HG02759 (cell line): ENCODE measurements at regions not wholly inside any gene's neighbourhood (a gene's known extent, or its start where the extent isn't known, plus 50 kb on each side); places are given as distances from the start of the nearest gene placed in this dataset.

Experiments
- ATAC-seq: cut with Tn5 transposase; IDR thresholded peaks from one replicate; pipeline ENCODE4 v1.9.1; 2021; ENCODE audit warnings: mild to moderate bottlenecking, moderate library complexity; ENCODE audit not compliant: unreplicated experiment

DNA sequence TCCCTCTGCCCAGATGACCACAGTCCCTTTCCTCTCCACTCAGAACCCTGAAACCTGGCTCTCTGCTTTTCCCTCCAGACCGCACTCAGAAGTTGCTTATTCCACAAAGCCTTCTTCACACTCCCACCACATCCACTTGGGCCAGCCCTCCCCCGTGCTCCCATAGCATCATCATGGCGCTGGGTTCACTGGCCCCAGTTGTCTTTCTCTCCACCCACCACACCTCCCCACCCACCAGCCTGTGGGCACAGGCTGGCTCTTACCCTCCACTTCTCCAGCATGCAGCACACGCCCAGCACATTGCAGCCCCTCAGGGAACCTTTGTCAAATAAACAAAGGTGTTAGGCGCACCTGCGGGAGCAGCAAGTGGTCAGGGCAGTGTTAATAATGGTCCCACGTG lies 130.0 kb downstream of the KATNIP start:
- ATAC-seq = no peak

DNA sequence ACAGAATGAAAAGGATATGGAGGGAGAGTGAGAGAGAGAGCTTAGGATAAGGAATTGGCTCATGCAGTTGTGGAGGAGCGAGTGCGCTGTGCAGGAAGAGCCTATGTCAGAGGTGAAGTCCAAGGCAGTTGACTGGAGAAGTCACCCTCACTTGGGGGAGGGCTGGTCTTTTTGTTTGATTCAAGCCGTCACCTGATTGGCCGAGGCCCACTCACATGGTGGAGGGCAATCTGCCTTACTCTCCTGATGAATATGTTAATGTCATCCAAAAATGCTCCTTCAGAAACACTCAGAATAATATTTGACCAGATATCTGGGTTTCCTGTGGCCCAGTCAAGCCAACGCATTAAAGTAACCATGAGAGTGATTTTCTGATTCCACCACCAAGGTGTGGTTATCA lies 131.7 kb downstream of the KATNIP start:
- no peak for ATAC-seq

DNA sequence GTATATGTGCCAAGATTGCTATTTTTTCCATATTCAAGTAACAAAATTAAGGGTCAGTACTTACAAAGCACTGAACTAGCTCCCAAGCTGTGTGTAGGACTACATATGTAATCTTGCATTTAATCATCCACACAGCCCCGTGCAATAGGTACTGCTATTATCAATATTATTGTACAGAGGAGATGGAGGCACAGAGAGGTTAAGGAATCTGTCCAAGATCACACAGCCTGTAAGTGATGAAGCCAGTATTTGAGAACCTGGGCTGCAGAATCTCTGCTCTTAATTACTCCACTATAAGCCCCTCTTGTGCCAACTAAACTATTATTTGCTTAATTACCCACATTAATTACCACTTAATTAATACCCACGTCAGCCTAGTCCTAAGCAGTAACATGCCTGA lies 134.1 kb downstream of the KATNIP start:
- no peak for ATAC-seq

DNA sequence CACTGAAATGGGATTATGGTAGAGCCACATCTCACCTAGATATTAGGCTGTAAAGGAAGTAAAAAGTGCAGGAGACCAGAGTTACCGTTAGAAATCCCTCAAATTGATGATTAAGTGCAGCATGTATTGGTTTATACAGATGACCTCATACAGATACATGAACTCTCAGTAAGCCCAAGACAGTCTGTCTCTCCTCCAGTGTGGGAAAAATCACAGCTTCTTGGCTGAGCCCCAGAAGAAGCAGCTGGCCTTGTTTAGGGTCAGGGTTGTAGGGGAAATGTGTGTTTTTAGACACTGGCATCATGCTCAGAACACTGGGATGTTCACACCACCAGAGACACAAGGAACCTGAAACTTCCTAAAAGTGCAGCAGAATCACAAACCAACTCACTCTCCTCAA lies 135.9 kb downstream of the KATNIP start:
- ATAC-seq = no peak

DNA sequence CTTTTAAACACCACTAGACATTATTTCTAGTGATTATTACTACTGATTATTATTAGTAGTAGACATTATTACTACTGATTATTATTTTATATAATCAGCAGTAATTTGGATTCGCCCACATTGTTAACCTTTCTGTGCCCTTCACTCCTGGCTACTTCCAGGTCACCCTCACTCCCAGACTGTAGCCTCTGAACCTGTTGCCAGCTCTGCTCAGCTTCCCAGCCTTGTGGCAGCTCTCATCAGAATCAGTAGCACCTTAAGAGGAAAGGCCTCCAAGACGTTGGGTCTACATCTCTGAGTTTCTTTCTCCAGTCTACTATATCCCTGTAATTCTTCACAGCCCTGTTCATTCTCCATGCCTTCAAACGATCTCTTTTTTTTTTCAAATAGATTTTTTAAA lies 137.0 kb downstream of the KATNIP start:
- ATAC-seq = no peak

DNA sequence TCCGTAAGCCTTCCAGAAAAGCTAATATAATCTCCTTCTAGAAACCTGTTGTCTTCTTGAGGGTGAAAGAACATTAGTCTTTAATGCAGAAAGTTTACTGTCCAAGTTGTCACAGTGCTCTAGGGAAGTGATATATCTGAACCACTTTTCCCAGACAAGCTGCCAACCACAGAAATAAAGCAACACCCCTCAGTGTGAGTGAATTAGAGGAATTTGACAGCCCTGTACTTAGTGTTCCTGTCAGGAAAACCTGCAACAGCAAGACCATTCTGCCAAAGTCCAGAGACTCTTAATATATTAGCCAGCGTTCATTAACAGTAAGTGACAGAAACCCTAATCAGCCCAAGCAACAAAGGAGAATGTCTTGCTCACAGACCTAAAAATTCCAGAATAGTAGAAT lies 137.7 kb downstream of the KATNIP start:
- ATAC-seq = no peak

DNA sequence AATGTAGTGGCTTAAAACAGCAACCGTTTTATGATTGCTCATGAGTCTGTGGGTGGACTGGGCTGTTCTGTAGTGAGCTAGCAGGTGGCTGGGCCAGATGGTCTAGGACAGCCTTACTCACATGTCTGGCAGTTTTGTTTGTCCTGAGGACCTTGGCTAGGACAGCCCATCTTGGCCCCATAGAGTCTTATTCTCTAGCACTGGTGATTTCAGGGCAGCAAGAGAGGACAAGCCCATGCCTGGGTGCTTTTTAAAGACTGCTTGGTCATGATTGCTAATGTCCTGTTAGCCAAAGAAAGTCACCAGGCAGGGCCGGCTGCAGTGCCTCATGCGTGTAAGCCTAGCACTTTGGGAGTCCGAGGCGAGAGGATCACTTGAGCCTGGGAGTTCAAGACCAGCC lies 139.8 kb downstream of the KATNIP start:
- ATAC-seq = no peak

DNA sequence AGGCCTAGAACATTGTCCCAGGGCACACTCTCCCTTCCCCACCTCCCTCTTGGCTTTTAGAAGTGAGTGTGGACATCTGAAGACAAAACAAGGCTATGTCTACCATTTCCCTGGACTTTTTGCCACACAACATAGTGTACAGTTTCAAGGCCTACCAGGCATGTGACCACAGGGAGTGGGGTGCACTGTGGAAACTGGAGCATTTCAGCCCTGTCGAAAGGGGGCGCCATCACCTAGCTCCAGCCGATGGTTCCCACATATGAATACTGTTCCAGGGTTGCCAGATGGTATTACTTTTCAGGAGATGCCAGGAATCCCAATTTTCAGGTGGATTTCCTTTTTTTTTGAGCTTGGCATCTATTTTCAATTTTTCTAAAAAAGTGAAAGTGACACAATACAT lies 140.7 kb downstream of the KATNIP start:
- no peak for ATAC-seq

DNA sequence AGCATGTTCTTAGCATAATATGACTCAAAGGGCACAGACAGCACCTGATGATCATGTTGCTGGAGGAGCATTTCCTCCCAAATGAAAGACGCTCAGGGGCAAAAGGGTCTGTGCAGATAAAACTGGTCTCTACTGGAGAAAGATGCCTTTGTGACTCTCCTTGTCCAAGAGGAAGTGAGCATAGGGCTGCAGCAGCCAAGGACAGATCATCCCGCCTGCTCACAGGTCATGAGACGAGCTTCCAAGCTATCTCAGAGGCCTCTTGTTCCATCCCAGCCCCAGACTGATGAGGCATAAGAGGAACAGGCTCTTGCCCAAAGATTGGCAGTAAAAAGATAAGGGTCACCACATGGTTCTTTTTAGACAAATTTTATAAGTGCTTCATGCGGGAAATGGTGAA lies 141.8 kb downstream of the KATNIP start:
- ATAC-seq = no peak

DNA sequence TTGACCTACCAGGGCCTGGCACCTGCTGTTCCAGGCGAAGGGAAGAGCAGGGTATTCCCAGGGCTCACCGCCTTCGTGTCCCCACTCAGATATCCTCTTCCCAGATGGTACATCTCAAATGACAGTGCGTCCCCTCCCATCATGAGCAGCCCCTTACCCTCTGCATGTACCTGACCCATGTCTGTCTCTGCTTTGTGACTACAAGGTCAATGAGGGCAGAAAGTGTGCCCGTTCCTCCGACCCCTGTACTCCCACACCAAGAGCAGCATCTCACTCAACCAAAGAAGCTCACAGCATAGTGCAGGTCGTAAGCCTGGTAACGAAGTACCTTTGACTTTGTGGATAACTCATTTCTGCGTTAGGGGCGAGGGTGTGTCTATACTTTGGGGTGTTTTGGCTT lies 142.6 kb downstream of the KATNIP start:
- ATAC-seq = no peak

DNA sequence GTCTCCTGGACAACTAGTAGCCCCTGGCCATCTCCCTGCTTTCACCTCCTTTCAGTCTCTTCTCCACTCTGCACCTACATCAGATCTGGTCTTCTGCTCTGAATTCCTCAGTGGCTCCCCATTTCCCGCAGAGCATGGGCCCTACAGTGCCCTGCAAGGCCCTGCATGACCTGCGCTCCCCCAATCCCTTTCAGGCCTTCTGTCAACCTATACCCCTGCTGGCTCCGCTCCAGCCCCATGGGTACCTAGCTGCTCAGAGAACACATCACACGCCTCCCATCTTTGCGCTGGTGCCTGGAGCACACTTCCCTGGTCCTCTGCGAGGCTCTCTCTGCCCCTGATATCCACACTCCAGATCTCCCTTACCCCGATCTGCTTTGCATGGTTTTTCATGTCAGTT lies 145.2 kb downstream of the KATNIP start:
- ATAC-seq = no peak

DNA sequence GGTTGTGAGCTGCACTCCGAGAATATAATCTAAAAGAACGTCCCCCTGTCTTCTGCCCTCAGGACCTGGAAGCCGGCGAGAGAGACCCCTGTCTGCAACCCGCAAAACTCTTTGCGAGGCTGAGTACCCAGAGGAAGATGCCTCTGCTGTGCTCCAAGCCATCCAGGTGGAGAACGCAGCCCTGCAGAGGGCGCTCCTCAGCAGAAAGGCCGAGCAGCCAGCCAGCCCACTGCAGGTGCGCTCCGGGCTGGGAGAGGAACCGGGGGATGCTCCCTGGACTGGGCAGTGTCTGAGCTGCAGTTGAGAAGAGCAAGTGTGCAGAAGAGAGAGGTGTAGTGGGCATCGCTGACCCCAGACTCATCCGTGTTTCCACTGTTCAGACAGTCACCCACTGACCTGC lies 148.3 kb downstream of the KATNIP start:
- ATAC-seq = no peak

DNA sequence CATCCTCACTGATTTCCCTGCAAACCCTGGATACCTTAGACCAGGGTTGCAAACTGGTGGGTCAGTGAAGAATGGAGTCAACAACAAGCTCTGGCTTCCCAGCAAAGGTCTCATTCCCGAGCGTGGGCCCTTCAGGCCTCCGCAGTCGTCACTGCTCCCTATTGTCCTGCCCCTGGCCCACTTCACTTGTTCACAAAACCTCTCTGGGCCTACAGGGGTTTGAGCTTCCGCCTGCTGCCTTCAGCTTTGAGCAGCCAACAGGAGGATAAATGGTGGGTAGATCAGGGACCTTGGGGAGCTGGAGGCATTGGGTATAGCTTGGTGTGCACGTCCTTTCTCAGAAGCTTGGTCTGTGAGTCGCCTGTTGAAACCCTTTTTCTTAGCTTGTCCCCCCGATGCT lies 148.8 kb downstream of the KATNIP start:
- no peak for ATAC-seq

DNA sequence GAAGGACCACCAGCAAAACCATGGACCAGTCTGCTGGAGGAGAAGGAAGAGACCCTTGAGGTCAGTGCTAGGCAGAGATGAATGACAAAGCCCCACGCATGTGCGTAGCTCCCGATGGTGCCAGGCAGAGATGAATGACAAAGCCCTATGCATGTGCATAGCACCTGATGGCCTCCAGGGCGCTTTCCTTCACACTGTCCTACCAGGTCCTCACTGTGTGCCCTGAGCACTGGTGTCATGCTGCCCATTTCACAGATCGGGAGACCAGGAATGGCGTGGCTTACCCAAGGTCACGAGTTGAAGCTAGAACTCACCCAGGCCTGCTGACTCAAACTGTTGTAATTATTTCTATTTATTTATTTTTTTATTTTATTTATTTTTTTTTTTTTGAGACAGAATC lies 149.6 kb downstream of the KATNIP start:
- no peak for ATAC-seq

DNA sequence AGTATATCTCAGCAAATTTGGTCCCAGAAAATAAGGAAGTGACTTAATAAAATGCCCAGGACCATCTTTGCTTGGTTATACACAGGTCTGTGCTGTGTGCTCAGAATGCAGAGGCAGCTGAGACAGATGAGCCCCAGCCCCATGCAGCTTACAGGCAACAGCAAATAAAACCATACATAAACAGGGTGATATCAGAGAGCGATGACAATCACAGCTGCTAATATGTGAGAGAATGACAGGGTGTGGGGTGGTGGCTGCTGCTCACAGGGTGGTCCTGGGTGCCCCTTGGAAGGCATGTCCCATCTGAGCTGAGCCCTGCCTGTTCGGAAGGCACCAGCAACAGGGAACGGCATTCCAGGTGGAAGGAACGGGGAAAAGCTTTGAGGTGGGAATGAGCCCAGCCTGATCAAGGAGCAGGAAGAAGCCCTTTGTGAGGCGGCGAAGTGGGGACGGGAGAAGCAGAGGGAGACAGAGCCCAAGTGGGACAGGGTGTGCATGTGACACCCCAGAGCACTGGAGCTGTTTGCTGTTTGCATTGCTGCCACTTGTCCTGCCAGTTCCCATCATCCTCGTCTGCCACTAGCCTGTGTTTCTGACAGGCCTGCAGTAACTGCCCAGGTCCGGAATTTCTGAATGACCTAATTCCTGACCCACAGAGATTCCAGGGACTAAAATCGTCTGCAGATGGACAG lies 150.5 kb downstream of the KATNIP start:
- no peak for ATAC-seq

DNA sequence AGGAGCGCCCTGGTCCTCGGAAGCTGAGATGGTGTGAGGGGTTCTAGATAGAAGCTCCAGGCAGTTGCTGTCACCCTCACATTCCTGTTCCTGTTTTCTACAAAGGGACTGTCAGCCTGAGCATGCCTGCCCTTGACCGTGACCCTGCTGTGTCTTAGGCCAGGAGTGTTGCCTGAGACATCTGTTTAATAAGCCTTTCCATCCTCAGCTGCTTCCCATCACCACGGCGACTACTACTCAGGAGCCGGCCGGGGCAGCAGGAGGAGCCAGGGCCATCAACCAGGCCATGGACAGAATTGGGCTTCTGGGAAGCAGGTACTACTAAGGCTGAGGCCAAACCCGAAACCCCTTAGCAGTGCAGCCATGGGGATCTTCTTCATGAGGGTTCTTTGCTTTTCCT lies 151.4 kb downstream of the KATNIP start:
- no peak for ATAC-seq

DNA sequence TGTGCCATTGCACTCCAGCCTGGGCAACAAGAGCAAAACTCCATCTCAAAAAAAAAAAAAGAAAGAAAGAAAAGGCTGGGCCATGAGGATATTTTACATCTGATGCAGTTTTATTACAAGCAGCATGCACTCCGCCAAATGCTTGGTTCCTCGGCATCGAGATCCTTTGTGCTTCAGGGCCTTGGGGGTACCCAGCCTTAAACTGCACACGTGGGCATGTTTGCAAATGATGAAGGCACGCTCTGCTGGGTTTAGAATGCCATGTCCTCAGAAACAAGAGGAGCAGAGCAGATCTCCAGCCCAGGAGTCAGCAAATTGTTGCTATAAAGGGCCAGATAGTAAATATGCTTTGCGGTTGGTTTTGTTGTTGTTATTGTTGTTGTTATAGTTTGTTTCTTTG lies 153.2 kb downstream of the KATNIP start:
- no peak for ATAC-seq

DNA sequence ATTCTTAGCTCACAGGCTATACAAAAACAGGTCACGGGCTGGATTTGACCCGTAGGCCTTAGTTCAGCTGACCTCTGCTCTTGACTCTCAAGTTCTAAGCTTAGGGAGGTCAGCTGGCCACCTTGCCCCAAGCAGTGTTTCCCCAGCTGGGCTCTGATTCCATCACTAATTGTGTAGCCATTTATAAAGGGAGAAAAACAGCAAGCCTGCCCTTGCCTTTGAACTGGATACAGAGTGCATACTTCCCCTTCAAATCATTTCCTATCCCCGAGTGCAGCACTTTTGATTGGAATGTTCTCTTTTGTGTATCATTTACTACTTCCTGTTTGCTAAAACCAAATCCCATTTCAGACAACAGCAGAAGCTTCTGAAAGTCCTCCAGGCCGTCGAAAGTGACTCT lies 153.6 kb downstream of the KATNIP start:
- no peak for ATAC-seq

DNA sequence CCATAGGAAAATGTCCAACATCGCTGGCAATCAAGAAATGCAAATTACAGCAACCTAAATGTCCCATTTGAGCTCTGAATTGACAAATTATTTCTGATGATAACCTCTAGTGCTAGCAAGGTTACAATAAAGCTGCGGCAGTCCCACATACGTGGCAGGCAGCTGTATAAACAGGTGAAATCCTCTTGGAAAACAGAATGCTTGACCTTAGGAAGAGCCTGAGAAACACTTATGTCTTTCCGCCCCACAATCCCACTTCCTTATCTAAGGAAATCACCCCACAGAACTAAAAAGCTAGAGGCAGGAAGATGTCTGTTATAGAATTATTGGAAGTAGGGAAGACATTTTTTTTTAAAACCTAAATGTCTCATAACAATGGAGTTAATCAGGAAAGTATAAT lies 154.3 kb downstream of the KATNIP start:
- no peak for ATAC-seq

DNA sequence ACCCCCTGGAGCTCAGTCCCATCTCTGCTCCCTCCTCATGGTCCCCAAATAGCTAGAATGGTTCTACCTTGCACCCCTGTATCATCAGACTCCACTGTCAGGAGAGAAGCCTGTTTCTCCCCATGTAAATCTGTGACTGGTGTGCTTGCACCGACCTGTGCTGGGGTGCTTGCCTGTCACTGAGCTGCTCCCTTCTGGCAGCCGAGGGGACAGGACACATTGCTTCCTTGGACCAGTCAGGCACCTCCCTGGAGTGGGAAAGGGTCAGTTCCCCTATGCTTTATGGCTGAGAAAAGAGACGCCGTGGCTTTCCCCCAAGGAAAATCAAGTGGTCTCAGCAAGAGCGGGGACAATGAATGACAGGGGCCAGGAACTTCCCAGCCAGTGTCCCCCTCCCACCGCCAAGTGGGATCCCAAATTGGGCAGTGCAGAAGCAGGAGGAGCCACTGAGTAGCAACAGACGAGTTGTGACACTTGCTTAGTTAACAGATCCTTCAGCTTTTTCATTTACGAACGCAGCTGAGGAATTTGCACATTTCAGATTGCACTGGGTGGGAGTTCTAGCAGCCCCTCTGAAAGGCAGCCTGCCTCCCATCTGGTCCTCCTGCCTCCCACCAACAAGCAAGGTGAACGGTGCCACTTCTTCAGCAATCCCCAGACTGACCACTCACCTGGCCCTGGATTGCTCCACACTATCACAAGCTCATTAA lies 156.4 kb downstream of the KATNIP start:
- ATAC-seq = no peak

DNA sequence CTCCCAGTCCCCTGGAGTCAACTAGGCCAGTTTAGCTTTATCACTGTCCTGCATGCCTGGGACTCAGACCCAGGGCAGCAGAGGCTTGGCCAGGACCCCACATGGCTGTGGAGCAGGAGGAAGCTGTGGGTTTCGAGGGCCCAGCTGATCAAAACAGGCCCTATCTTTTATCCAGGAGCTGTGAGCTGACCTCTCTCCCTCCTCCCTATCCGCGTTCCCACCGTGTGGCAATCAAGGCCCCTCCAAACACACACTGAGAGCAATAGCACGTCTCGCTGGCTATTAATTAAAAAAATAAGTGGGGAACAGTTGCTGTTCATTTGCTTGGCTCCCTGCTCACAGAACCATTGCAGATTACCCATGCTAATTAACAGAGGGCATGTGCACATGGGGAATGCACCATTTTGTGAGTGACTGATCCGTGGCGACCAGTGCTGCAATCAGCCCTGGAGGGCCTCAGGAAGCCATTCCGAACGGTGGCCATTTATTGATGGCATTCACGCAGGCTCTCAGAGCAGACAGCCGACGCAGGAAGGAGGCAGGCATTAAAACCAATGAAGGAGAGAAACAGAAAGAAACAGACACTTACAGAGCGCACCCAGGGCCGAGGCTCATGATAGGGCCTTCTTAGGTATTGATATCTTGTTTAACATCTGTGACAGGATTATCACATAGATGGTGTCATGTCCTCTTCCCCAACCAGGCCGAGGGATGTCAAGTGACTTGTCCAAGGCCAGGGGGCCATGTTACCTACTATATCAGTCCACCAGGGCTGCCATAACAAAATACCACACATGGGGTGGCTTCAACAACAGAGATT lies 157.1 kb downstream of the KATNIP start:
- no peak for ATAC-seq

DNA sequence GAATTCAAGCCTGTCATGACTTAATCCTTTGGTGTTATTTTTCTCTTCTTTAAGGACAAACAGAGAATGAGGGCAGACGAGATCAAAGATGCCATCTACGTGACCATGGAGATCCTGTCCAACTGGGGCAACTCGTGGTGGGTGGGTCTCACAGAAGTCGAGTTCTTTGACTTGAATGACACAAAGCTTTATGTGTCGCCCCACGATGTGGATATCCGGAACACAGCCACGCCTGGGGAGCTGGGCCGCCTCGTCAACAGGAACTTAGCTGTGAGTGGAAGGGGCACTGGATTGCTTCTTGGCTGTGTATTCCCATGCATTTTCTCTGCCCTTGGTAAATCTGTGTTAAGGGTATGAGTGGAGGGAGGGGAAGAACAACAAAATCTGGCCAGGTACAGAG lies 158.7 kb downstream of the KATNIP start:
- ATAC-seq = no peak
